ENCODE measurements at regions not wholly inside any gene's neighbourhood (a gene's known extent, or its start where the extent isn't known, plus 50 kb on each side); places are given as distances from the start of the nearest gene placed in this dataset.

- no peak for TF ChIP-seq POLR2A (IDR thresholded peaks at IDR 0.05; ENCODE audit: low read length)
- TF ChIP-seq GATA1 (IDR thresholded peaks at IDR 0.05; ENCODE audit: low read depth, low read length), result no peak
These were observed 2528.4 kb downstream of the ARAP2 start for GRCh38 chr4:33715841-33716395.
